Activated CD8-positive, alpha-beta memory T cell treated with anti-CD3 and anti-CD28 coated beads, Interleukin-2, amount 10 ng/mL, durations not matched to agents 7 days and 5 days (primary cell): ENCODE measurements at regions not wholly inside any gene's neighbourhood (a gene's known extent, or its start where the extent isn't known, plus 50 kb on each side); places are given as distances from the start of the nearest gene placed in this dataset.
"Not testable (repeated sequence)": the region's sequence is repeated elsewhere in the genome, so short reads cannot be mapped to it uniquely, and the experiment has no call there.

Experiments used
- ATAC-seq: fragments of 150-1000 bp; cut with Tn5 transposase; one replicate; pipeline ENCODE4 v1.10.0; 2021; ENCODE audit warnings: moderate library complexity
- CTCF ChIA-PET: fragments of 350-600 bp; sonication (Branson Sonifier 250); formaldehyde crosslinking; loops from one replicate; lab custom pipeline; 2021; ENCODE audit warnings: antibody characterized with exemption; lab: Charles Lee
- DNase-seq: peaks from one replicate; pipeline ENCODE4 v3.0.0-alpha.2; 2020
- H3K27ac Mint-ChIP-seq: one replicate; pipeline ENCODE4 v1.8.0; 2021; ENCODE audit warnings: mild to moderate bottlenecking, mixed read lengths
- H3K27me3 Mint-ChIP-seq: one replicate; pipeline ENCODE4 v1.8.0; 2021; ENCODE audit warnings: mixed read lengths
- H3K36me3 Mint-ChIP-seq: one replicate; pipeline ENCODE4 v1.8.0; 2021; ENCODE audit warnings: mild to moderate bottlenecking, mixed read lengths
- H3K4me1 Mint-ChIP-seq: one replicate; pipeline ENCODE4 v1.8.0; 2021; ENCODE audit warnings: mixed read lengths
- H3K4me3 Mint-ChIP-seq: one replicate; pipeline ENCODE4 v1.8.0; 2021; ENCODE audit warnings: mild to moderate bottlenecking, moderate library complexity, mixed read lengths
- H3K9me3 Mint-ChIP-seq: one replicate; pipeline ENCODE4 v1.8.0; 2022; ENCODE audit warnings: low read depth, mixed read lengths

DNA sequence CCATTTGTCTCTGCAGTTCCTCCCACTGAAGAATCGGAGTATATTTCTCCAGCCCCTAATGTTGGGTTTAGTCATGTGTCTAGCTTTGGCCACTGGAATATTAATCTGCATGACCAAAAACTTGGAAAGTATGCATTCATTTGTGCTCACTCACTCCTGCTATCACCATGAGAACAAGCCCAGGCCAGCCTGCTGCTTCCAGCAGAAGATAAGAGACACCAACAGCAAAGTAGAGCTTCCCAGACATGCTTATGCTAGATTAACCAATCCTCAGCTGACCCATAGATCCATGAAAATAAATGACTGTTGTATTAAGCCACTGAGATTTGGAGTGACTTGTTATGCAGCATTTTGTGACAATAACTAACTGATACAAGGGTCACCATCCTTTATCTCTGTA, 108.8 kb downstream of the ART5 start:
- ATAC-seq, H3K9me3 Mint-ChIP-seq, DNase-seq, H3K27ac Mint-ChIP-seq, H3K4me3 Mint-ChIP-seq, H3K36me3 Mint-ChIP-seq, H3K4me1 Mint-ChIP-seq, H3K27me3 Mint-ChIP-seq, CTCF ChIA-PET: not testable (repeated sequence)

DNA sequence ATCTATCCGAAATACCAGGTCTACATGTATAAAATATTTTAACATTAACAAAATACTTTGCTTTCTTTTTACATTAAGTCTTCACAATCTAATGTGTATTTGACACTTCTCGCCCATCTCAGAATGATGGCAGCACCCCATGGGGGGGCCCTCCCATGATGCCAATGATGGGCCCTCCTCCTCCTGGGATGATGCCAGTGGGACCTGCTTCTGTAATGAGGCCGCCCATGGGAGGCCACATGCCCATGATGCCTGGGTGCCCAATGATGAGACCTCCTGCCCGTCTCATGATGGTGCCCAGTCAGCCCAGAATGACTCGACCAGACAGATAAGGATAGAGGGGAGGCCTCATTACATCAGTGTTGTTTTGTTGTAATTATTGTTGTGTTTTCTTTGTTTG, 110.5 kb downstream of the ART5 start:
- H3K9me3 Mint-ChIP-seq, DNase-seq, ATAC-seq, H3K27me3 Mint-ChIP-seq, H3K4me3 Mint-ChIP-seq, H3K27ac Mint-ChIP-seq, CTCF ChIA-PET, H3K4me1 Mint-ChIP-seq, H3K36me3 Mint-ChIP-seq: not testable (repeated sequence)

DNA sequence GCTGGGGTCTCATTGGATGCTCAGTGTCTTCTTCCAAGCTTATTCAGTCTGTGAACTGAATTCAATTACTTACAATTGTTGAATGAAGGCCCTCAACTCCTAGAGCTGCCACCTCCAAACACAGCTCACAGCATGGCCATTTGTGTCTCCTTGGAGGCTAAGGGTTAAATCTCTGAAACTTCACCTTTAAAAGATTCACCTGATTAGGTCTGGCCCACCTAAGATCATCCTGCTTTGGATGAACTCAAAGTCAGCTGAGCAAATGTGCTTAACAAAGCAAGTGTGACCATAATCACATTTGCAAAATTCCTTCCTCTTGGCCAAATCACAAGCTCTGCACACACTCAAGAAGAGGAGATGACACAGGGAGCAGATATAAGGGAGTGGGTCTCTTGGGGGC, 118.2 kb downstream of the ART5 start:
- H3K9me3 Mint-ChIP-seq, H3K36me3 Mint-ChIP-seq, ATAC-seq, H3K27ac Mint-ChIP-seq, DNase-seq, CTCF ChIA-PET, H3K4me3 Mint-ChIP-seq, H3K4me1 Mint-ChIP-seq, H3K27me3 Mint-ChIP-seq: not testable (repeated sequence)

DNA sequence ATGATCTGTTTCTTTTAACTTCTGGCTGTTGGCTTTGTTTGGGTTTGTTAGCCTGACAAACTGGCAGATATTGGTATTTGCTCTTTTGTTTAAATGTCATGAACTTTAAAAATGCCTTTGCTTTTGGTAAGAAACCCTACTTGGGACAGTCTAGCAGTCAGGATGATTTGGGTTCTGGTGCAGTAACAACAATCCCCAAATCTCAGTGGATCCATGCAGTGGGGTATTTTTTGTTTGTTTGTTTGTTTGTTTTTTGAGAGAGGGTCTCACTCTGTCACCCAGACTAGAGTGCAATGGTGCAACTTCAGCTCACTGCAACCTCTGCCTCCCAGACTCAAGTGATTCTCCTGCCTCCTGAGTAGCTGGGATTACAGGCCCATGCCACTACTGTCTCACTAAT, 120.9 kb downstream of the ART5 start:
- H3K27ac Mint-ChIP-seq, DNase-seq, H3K27me3 Mint-ChIP-seq, H3K9me3 Mint-ChIP-seq, ATAC-seq, H3K36me3 Mint-ChIP-seq, H3K4me1 Mint-ChIP-seq, CTCF ChIA-PET, H3K4me3 Mint-ChIP-seq: not testable (repeated sequence)

DNA sequence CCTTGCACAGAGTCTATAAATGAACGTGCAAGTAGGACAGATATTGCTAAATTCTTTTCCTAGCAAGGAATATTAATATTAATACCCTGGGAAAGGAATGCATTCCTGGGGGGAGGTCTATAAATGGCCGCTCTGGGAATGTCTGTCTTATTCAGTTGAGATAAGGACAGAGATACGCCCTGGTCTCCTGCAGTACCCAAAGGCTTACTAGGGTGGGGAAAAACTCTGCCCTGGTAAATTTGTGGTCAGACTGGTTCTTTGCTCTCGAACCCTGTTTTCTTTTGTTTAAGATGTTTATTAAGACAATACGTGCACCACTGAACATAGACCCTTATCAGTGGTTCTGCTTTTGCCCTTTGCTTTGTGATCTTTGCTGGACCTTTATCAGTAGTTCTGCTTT, 122.0 kb downstream of the ART5 start:
- H3K36me3 Mint-ChIP-seq, H3K27ac Mint-ChIP-seq, H3K4me3 Mint-ChIP-seq, H3K9me3 Mint-ChIP-seq, H3K4me1 Mint-ChIP-seq, ATAC-seq, CTCF ChIA-PET, DNase-seq: not testable (repeated sequence)
- peaks cover 11% of the 10 kb centered on the region for H3K27me3 Mint-ChIP-seq

DNA sequence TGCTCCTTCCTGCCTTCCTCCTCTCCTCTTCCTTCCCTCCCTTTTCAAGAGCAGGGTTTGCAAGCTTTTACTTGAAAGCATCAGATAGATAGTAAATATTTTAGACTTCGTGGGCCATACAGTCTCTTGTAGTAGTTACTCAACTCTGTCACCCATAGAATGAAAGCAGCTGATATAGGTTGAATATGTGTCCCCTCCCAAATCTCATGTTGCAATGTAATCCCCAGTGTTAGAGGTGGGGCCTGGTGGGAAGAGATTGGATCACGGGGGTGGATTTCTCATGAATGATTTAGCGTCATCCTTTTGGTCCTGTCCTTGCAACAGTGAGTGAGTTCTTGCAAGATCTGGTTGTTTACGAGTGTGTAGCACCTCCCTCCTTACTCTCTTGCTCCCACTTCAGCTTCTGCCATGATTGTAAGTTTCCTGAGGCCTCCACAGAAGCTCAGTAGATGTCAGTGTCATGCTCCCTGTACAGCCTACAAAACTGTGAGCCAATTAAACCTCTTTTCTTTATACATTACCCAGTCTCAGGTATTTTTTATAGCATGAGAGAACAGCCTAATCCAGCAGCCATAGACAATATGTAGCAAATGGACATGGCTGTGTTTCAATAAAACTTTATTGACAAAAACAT, 124.7 kb downstream of the ART5 start:
- H3K27me3 Mint-ChIP-seq, ATAC-seq, DNase-seq, H3K27ac Mint-ChIP-seq, H3K4me3 Mint-ChIP-seq, H3K9me3 Mint-ChIP-seq, H3K4me1 Mint-ChIP-seq, H3K36me3 Mint-ChIP-seq, CTCF ChIA-PET: not testable (repeated sequence)

DNA sequence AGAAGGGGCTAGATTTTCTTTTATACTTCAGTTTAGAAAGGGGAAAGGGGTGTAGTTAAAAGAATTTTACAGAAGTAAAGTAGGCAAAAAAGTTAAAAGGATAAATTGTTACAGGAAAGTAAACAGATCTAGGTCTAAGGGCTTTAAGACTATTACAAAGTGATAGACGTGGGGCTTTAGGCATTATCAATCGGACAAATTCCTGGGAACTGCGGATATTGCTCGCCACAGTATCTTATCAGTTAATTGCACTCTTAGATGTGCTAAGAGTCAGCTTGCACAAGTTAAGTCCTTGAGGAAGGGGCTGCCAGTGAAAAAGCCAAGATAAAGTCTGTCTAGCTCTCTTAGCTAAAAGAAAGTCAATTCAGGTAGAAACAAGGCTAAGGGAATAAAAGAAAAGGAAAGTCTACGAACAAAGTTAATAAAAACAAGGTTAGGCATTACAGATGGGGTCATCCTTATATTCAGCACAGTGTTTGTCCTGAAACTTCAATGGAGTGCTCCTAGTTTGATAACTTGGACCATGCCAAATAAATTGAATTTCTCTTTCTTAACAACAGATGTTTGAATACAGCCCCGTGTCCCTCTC, 125.4 kb downstream of the ART5 start:
- DNase-seq, H3K36me3 Mint-ChIP-seq, H3K9me3 Mint-ChIP-seq, CTCF ChIA-PET, H3K27me3 Mint-ChIP-seq, H3K4me3 Mint-ChIP-seq, H3K27ac Mint-ChIP-seq, ATAC-seq: not testable (repeated sequence)
- peaks cover 13% of the 10 kb centered on the region for H3K4me1 Mint-ChIP-seq

DNA sequence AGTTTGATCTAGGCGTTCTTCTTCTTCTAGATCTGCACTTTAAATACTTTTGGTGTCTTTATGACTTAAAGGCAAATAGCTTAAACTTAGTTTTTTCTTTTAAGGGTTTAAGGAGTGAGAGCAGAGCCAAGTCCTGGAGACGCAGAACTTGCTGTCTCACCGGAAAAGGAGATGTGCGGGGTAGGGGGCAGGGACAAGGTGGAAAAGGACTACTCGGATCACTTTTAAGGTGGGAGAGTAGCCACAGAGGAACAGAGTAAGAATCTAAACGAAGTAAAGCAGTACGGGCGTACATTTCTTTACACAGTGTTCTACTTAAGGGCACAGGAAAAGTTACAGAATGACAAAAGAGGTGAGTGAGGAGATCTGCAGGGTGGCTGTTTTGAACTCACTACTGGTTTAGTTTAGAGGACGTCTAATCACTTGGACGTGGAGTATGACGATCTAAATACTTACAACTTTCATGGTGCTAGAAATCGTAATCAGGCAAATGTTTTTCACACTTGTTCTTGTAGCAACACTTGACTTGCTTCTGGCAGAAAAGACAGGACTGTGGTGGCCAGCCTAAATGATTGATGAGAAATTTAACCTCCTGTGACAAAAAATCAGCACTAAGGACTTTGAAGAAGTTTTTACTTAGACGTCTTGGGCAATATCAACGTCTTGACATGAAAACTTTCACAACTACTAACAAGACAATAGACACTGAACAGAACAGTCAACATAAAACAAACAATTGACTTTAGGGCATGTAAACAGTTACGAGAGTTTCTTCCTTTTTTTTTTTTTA, 127.0 kb downstream of the ART5 start:
- ATAC-seq, H3K27ac Mint-ChIP-seq, H3K4me3 Mint-ChIP-seq, DNase-seq, H3K36me3 Mint-ChIP-seq, H3K9me3 Mint-ChIP-seq, CTCF ChIA-PET: not testable (repeated sequence)
- H3K27me3 Mint-ChIP-seq: peaks cover 12% of the 10 kb centered on the region
- H3K4me1 Mint-ChIP-seq: peaks cover 15% of the 10 kb centered on the region

DNA sequence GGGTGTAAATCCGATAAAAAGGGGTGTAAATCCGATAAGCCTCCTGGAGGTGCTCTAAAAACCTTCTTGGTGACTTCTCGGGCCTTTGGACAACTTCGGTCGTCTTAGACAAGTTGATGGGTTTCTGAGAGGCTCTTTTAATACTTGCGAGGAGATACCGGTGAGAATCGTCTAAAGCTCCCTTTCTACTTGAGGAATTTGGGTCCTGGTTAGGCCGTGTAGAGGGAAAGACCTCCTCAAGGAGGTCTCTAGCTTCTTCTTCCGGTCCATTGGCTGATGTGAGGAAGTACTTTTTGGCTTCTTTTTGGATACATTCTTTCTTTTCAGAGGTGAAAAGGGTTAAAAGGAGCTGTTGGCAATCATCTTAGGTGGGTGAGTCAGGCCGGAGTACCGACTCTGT, 128.5 kb downstream of the ART5 start:
- H3K36me3 Mint-ChIP-seq, ATAC-seq, CTCF ChIA-PET, H3K27ac Mint-ChIP-seq, DNase-seq, H3K4me3 Mint-ChIP-seq, H3K9me3 Mint-ChIP-seq: not testable (repeated sequence)
- peaks cover 15% of the 10 kb centered on the region for H3K27me3 Mint-ChIP-seq
- H3K4me1 Mint-ChIP-seq: peaks cover 15% of the 10 kb centered on the region

DNA sequence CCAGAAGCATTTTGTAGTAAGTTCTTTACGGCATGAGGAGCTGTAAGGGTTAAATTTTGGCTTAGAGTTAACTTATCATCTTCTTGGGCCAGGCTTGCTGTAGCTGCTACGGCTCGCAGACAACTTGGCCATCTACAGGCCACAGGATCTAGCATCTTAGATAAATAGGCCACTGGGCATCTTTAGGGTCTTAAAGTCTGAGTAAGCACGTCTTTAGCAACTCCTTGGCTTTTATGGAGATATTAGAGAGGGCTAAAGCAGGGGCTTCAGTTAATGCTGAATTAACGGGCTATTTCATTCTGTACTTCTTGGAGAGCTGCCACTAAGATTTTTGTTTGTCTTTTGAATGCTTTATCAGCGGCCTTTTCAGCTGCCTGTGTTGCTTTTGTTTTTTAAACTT, 129.0 kb downstream of the ART5 start:
- CTCF ChIA-PET, DNase-seq, ATAC-seq, H3K9me3 Mint-ChIP-seq, H3K36me3 Mint-ChIP-seq: not testable (repeated sequence)
- H3K4me1 Mint-ChIP-seq: peaks cover 15% of the 10 kb centered on the region
- peak overlapping the region; percentile 69 for H3K27ac Mint-ChIP-seq
- peaks cover 15% of the 10 kb centered on the region for H3K27me3 Mint-ChIP-seq
- H3K4me3 Mint-ChIP-seq: peak overlapping the region; percentile 45

DNA sequence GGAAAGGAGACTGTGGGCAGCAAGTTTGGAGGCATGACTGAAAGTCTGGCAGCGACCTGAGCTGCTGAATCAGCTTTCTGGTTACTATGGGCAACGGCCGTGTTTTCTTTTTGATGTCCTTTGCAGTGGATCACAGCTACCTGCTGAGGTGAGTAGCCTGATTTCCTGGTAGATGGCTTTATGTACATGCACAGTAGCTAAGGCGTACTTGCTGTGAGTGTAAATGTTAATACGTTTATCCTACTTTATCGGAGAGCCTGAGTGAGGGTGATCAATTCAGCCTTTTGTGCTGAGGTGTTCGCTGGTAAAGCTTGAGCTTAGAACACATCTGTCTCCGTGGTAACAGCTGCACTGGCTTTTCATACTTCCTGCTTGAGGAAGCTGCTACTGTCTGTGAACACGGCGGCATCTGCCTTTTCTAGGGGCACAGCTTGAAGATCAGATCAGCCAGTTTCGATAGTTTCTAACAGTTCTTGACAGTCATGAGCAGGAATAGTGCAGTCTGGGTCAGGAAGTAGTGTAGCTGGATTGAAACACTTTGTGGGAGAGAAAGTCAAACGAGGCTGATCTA, 129.6 kb downstream of the ART5 start:
- peak overlapping the region; percentile 69 for H3K27ac Mint-ChIP-seq
- H3K36me3 Mint-ChIP-seq, CTCF ChIA-PET, ATAC-seq, H3K9me3 Mint-ChIP-seq: not testable (repeated sequence)
- peak; percentile 47 for DNase-seq
- H3K4me3 Mint-ChIP-seq: peak overlapping the region; percentile 45
- peaks cover 15% of the 10 kb centered on the region for H3K4me1 Mint-ChIP-seq
- H3K27me3 Mint-ChIP-seq: peaks cover 15% of the 10 kb centered on the region

DNA sequence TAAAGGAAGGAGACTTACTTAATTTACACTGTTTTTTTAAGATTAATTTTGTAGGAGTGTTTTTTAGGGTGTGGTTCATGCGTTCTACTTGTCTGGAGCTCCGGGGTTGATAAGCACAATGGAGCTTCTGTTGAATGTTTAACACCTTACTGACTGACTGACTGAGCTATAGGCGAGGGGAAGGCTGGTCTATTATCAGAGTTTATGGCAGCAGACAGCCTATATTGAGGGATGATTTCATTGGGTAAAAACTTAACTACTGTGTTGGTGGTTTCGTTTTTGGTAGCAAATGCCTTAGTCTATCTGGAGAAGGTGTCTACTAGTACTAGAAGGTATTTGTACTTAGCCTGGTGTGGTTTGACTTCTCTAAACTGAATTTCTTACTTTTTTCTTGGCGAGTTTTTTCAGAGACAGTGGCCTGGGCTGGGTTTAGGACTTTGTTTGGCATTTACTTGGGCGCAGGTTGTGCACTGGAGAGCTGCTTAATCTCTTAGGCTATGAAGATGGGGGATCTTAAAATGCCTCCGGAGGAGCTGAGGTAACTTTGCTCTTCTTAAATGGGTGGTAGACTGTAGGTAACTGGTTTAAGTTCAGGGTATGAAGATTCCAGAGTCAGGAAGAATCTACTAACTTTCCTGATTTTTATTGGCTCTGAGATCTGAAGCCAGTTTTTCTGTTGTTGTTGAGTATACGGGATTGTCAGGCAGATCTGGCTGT, 130.2 kb downstream of the ART5 start:
- H3K4me1 Mint-ChIP-seq: peaks cover 15% of the 10 kb centered on the region
- H3K36me3 Mint-ChIP-seq, DNase-seq, ATAC-seq, H3K9me3 Mint-ChIP-seq, CTCF ChIA-PET: not testable (repeated sequence)
- peak overlapping the region; percentile 69 for H3K27ac Mint-ChIP-seq
- H3K27me3 Mint-ChIP-seq: peaks cover 13% of the 10 kb centered on the region
- peak overlapping the region; percentile 42 for H3K4me3 Mint-ChIP-seq

DNA sequence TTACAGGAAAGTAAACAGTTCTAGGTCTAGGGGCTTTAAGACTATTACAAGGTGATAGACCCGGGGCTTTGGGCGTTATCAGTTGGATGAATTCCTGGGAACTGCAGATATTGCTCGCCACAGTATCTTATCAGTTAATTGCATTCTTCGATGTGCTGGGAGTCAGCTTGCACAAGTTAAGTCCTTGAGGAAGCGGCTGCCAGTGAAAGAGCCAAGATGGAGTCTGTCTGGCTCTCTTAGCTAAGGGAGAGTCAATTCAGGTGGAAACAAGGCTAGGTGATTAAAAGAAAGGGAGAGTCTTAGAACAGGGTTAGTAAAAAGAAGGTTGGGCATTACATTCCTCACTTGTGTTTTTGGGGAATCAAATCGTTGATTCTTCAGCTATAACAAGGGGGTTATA, 130.6 kb upstream of the ZNF195 start:
- ATAC-seq, H3K9me3 Mint-ChIP-seq, H3K4me3 Mint-ChIP-seq, H3K27ac Mint-ChIP-seq, CTCF ChIA-PET, DNase-seq, H3K36me3 Mint-ChIP-seq: not testable (repeated sequence)
- Mint-ChIP-seq H3K27me3 (peaks cover 11% of the 10 kb centered on the region), H3K4me1 (peaks cover 17% of the 10 kb centered on the region)
